ENCODE measurements at regions not wholly inside any gene's neighbourhood (a gene's known extent, or its start where the extent isn't known, plus 50 kb on each side); places are given as distances from the start of the nearest gene placed in this dataset.
"Not testable (repeated sequence)": the region's sequence is repeated elsewhere in the genome, so short reads cannot be mapped to it uniquely, and the experiment has no call there.

DNA sequence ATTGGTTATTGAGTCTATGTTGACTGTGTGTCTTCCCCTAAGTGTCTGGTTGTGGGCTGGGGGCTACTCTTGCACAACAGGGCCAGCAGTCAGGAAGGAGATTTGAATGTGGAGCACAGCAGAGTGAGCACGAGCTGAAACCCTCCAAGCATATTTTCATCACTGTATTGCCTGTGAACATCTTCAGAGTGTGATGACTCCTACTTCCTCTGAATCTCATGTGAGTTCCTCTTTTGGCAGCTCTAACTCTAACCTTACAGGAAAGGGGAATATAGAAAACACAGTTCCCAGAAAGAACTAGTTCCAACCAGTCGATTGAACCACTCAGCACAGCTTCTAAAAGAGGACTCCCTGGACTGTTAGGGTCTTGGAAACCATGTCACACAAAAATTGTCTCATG, 211.6 kb downstream of the RAP2B start:
- no peak overlapping the region for H3K4me3 ChIP-seq (ENCODE audit: low read length)
- DNase-seq (ENCODE audit: low read depth): no peak
- no peak for TF ChIP-seq CTCF (conservative IDR thresholded peaks at IDR 0.05; ENCODE audit: low read length)

DNA sequence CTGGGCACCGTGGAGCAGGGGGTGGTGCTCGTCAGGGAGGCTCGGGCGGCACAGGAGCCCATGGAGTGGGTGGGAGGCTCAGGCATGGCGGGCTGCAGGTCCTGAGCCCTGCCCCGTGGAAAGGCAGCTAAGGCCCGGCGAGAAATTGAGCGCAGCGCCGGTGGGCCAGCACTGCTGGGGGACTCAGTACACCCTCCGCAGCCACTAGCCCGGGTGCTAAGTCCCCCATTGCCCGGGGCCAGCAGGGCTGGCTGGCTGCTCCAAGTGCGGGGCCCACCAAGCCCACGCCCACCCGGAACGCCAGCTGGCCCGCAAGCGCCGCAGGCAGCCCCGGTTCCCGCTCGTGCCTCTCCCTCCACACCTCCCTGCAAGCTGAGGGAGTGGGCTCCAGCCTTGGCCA, 216.3 kb downstream of the RAP2B start:
- H3K4me3 ChIP-seq (ENCODE audit: low read length); DNase-seq (ENCODE audit: low read depth): not testable (repeated sequence)

DNA sequence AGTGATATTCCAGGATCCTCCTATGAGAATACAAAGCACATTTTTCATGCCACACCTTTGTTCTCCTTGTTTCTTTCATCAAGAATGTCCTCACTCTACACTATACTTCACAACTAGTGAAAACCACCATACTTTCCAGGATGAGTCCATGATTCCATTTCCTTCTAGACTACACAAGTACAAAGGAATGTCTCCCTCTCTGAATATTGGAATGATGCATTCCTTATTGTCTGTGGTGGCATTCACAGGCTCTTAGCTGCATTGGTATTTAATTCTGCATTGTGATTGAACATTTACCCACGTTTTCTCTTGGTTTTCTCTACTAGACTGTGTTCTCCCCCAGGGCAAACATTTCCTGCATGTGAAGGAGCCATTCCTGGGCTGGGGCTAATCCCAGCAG, 217.5 kb downstream of the RAP2B start:
- H3K4me3 ChIP-seq (ENCODE audit: low read length): no peak overlapping the region
- no peak for TF ChIP-seq CTCF (conservative IDR thresholded peaks at IDR 0.05; ENCODE audit: low read length)
- peak; percentile 76 for DNase-seq (ENCODE audit: low read depth)

DNA sequence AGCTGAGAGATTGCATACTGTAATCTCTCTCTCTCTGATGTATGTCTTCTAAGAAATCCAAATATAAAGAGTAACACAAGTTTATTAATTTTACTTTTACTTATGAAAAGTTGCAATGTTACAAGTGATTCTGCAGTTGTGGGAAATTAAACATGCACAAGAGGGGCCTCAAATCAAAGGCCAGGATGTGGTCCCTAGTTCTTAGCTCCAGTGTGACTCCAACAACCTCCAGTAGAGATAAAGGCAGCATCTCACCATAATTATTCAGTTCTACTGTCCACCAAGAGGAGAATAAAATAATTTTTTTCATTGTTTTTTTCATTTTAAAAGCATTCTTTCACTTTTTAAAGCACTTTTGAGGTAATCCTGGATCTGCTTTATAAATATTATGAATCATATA, 223.3 kb downstream of the RAP2B start:
- DNase-seq (ENCODE audit: low read depth): no peak
- H3K4me3 ChIP-seq (ENCODE audit: low read length): no peak overlapping the region
- no peak for TF ChIP-seq CTCF (conservative IDR thresholded peaks at IDR 0.05; ENCODE audit: low read length)

DNA sequence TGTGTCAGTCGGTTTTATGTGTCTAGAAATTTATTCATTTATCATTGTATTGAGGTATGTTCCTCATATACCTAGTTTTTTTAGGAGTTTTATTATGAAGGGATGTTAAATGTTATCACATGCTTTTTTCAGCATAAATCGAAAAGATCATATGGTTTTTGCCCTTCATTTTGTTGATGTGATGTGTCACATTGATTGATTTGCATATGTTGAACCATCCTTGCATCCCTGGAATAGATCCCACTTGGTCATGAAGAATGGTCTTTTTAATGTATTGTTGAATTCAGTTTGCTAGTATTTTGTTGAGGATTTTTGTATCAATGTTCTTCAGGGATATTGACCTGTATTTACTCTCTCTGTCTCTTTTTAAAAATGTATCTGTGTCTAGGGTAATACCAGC, 230.3 kb downstream of the RAP2B start:
- no peak for TF ChIP-seq CTCF (conservative IDR thresholded peaks at IDR 0.05; ENCODE audit: low read length)
- H3K4me3 ChIP-seq (ENCODE audit: low read length): no peak overlapping the region
- no peak for DNase-seq (ENCODE audit: low read depth)

DNA sequence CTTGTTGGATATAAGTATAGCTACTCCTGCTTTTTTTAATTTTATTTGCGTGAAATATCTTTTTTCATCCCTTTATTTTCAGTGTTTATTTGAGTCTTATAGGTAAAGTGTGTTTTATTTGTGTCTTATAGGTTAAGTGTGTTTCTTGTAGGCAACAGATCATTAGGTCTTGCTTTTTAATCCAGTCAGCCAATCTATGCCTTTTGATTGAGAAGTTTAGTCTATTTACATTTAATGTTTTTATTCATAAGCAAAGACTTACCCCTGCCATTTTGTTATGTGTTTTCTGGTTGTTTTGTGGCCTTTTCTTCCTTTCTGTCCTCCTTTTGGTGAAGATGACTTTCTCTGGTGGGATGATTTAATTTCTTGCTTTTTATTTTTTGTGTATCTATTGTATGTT, 232.0 kb downstream of the RAP2B start:
- no peak for DNase-seq (ENCODE audit: low read depth)
- no peak for TF ChIP-seq CTCF (conservative IDR thresholded peaks at IDR 0.05; ENCODE audit: low read length)
- no peak overlapping the region for H3K4me3 ChIP-seq (ENCODE audit: low read length)

- no peak for TF ChIP-seq CTCF (conservative IDR thresholded peaks at IDR 0.05; ENCODE audit: low read length)
- no peak for DNase-seq (ENCODE audit: low read depth)
These were observed 234.6 kb downstream of the RAP2B start for GRCh38 chr3:153396581-153396980.

DNA sequence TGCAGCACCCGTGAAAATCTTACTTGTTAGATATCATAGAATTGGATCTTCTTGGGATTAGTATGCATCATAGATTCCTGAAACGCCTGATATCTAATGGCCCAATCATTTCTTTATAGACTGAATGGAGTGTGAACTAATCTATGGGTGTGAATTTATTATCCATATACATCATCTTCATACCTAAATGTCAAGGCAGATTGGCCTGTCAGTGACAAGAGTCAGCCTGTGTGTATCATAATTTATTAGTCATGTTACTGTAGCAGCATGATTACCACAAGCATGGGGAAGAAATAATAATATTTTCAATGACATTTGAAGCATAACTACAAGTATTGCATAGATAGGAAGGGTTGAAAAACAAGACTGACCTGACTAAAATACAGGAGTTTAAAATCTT, 235.8 kb downstream of the RAP2B start:
- no peak overlapping the region for H3K4me3 ChIP-seq (ENCODE audit: low read length)
- no peak for TF ChIP-seq CTCF (conservative IDR thresholded peaks at IDR 0.05; ENCODE audit: low read length)
- DNase-seq (ENCODE audit: low read depth): no peak

More at GRCh38 chr3:153396581-153396980, 234.6 kb downstream of the RAP2B start:
- no peak overlapping the region for H3K4me3 ChIP-seq (ENCODE audit: low read length)

Data from AG10803 (cell line).